Cardiac fibroblast (primary cell): ENCODE measurements at regions not wholly inside any gene's neighbourhood (a gene's known extent, or its start where the extent isn't known, plus 50 kb on each side); places are given as distances from the start of the nearest gene placed in this dataset.

ENCODE experiments used
- DNase-seq, 2 donors: peaks; one replicate each; pipeline versions ENCODE4 v3.0.0 to v3.0.0-alpha.2; 2010; ENCODE audit warnings: low read depth in 2 of 2
- H3K4me3 ChIP-seq, 2 donors: replicated peaks in 1 of 2; 1 replicate in 1 of 2; 2 replicates in 1 of 2; pipeline ENCODE4 v1.5.1; 2011; ENCODE audit warnings: low read depth in 2 of 2, low read length in 2 of 2, mild to moderate bottlenecking in 2 of 2, moderate library complexity in 1 of 2
- TF ChIP-seq, protein P1 (sequence below): IDR thresholded peaks from one replicate; pipeline ENCODE4 v1.5.1; 2011; ENCODE audit warnings: low read depth, mild to moderate bottlenecking, low read length, inconsistent platforms

- no peak for DNase-seq
- TF ChIP-seq, protein P1, sequence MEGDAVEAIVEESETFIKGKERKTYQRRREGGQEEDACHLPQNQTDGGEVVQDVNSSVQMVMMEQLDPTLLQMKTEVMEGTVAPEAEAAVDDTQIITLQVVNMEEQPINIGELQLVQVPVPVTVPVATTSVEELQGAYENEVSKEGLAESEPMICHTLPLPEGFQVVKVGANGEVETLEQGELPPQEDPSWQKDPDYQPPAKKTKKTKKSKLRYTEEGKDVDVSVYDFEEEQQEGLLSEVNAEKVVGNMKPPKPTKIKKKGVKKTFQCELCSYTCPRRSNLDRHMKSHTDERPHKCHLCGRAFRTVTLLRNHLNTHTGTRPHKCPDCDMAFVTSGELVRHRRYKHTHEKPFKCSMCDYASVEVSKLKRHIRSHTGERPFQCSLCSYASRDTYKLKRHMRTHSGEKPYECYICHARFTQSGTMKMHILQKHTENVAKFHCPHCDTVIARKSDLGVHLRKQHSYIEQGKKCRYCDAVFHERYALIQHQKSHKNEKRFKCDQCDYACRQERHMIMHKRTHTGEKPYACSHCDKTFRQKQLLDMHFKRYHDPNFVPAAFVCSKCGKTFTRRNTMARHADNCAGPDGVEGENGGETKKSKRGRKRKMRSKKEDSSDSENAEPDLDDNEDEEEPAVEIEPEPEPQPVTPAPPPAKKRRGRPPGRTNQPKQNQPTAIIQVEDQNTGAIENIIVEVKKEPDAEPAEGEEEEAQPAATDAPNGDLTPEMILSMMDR = no peak
- H3K4me3 ChIP-seq = no peak overlapping the region
These were observed 646.2 kb downstream of the BRD1 start for GRCh38 chr22:49181431-49181830.

GRCh38 chr22:49180683-49181024 lies 647.0 kb downstream of the BRD1 start:
- no peak overlapping the region for H3K4me3 ChIP-seq
- TF ChIP-seq, protein P1 = no peak

GRCh38 chr22:49179886-49180682 lies 647.6 kb downstream of the BRD1 start:
- no peak for DNase-seq
- TF ChIP-seq, protein P1 = no peak
- no peak overlapping the region for H3K4me3 ChIP-seq

More at GRCh38 chr22:49180683-49181024, 647.0 kb downstream of the BRD1 start:
- no peak for DNase-seq

DNA sequence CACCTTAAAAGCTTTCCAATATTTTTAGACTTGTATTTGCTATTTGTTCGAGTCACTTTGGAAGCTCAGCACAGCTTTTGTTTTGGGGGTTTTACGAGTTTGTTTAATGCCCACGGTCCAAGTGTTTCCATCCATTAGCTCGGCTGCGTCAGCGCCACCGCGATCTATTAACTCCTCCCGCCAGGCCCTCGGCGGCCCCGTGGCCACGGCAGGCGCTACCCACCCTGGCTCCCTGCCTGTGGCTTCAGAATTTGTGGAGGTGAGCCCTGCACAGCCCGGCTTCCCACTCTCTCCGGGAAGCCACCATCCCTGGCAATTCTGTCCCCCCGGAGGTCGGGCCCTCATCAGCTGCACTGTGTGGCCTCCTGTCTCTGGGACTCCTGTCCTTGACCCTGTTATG lies 648.5 kb downstream of the BRD1 start:
- no peak for DNase-seq
- TF ChIP-seq, protein P1 = no peak
- no peak overlapping the region for H3K4me3 ChIP-seq

GRCh38 chr22:49178246-49179005 lies 649.2 kb downstream of the BRD1 start:
- TF ChIP-seq, protein P1 = no peak
- no peak for DNase-seq
- H3K4me3 ChIP-seq = no peak overlapping the region

- no peak for DNase-seq
- H3K4me3 ChIP-seq = no peak overlapping the region
- TF ChIP-seq, protein P1 = no peak
These were observed 650.0 kb downstream of the BRD1 start for GRCh38 chr22:49177666-49178065.
